PC-9 (cell line): ENCODE measurements at regions not wholly inside any gene's neighbourhood (a gene's known extent, or its start where the extent isn't known, plus 50 kb on each side); places are given as distances from the start of the nearest gene placed in this dataset.

Experiments
- CTCF ChIP-seq: fragments of 200-600 bp; sonication (generic); conservative IDR thresholded peaks from 2 replicates; pipeline ENCODE4 v1.6.1; 2017; ENCODE audit warnings: mixed run types, antibody characterized with exemption, mild to moderate bottlenecking, moderate library complexity
- EZH2 ChIP-seq: fragments of 200-600 bp; sonication (generic); IDR thresholded peaks from 2 replicates; pipeline ENCODE4 v1.8.0; 2017; ENCODE audit warnings: antibody characterized with exemption, low read depth

GRCh38 chr7:18102576-18102975, 74.9 kb upstream of the PRPS1L1 start:
- no peak for TF ChIP-seq CTCF
- TF ChIP-seq EZH2, result no peak
